Activated T-cell treated with anti-CD3 and anti-CD28 coated beads for 1 hour (primary cell): ENCODE measurements at regions not wholly inside any gene's neighbourhood (a gene's known extent, or its start where the extent isn't known, plus 50 kb on each side); places are given as distances from the start of the nearest gene placed in this dataset.
"Not testable (repeated sequence)": the region's sequence is repeated elsewhere in the genome, so short reads cannot be mapped to it uniquely, and the experiment has no call there.

Experiments used
- DNase-seq: peaks from one replicate; pipeline ENCODE4 v3.0.0-alpha.2; 2020; ENCODE audit warnings: low read depth

DNA sequence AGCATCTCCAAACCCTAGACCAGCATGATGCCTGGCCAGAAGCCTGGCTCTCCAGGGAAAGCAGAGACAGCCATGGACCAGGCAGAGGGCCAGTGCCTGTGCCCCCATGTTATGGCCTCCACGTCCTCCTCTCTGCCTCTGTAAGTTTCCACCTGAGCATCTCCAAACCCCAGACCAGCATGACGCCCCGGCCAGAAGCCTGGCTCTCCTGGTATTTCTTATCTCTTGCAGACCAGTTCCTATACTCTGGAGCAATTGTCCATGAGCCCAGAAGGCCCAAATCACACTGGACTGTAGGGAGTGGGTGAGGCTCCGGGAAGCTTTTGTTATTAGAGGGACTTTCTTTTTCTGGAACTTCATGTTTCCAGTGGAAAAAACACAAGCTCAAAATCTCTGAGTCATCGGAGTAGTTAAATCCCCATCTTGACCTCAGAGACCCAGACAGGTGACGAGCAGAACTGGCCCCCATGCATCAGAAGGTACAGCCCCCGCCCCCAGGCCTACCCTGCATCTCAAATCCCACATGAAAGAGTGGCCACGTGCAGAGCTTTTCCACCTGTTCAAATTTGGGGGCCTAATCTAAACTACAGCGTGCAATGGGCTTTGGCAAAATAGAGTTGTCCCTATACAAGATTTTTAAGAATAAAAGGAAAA, 110.2 kb upstream of the FOXQ1 start:
- no peak for DNase-seq

DNA sequence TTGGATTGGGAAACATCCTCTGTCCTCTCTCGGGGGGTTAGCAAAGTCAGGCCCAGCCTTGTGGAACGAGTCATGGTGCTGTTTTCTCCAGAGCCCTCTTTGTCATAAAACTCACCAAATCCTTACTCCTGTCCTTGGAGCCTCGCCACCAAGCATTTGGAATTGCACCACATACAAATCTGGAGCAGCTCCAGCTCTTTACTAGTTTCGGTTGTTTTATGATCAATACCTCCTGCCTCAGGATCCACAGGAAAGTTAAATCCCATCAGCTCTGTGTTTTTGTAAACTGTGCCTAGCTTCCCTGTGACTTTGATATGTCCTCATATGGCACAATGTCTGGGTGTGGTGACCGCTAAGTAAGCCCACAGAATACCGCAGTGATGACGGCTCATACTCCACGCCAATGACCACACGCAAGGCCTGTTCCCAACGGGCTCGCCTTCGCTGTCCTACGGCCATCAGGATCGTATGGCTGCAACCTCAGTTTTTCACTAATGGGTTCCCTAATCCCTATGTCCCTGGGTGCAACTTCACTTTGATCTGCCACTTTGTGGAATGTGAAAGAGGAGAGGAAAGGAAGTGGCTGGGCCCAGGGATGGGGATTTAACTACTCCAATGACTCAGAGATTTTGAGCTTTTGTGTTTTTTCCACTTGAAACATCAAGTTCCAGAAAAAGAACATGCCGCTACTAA, 111.3 kb upstream of the FOXQ1 start:
- no peak for DNase-seq

DNA sequence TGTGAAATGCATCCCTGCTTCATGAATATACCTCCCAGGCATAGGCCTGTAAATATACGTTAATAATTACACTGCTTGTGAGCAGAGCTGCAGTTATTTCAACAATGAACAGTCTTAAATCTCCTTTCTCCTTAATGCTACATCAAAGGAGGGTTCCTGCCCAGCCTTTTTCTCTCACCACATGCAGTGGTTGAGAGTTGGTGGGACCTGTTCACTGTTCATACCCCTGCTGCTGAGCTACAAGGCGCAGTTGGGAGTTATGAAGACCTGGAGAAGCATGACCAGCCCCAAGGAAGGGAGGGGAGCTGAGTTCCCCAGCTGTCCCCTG, 111.9 kb upstream of the FOXQ1 start:
- DNase-seq, result no peak

DNA sequence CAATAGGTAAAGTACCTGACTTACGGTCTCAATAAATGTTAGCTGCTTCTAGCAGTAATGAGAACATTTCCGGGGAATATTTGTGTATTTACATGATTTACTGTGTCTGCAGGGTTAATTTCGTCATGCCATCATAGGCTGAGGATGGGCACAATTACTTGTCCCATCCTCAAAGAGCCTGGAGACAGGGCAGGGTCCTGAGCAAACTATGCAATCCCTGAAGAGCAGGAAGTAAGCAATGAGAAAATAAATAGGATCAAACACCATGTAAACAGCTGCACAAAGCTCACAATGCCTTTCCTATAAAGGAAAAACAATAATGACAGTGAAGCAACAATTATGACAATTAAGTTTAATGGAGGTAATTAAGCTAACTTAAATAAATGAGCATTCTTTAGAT, 114.6 kb upstream of the FOXQ1 start:
- no peak for DNase-seq

DNA sequence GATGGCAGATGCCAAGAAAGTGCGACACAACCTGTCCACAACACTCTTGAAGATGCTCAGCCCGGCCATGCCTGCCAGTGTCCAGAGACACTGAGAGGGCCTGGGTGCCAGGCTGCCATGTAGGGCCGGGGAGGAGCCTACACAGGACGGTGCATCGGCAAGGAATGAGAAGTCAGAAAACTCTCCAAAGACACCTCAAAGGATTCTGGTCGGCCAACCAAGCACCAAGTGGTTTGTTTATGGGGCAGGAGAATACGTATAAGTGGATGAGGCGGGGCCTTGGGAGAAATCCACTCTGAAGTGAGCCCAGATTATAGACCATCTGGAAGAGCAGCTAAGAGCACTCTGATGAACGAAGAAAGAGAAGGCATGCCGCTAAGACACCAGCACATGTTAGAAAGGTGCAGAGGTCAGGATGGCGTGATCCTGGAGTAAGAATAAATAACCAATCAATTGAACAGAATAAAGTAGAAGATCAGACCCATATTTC, 120.7 kb upstream of the FOXQ1 start:
- DNase-seq, result no peak

DNA sequence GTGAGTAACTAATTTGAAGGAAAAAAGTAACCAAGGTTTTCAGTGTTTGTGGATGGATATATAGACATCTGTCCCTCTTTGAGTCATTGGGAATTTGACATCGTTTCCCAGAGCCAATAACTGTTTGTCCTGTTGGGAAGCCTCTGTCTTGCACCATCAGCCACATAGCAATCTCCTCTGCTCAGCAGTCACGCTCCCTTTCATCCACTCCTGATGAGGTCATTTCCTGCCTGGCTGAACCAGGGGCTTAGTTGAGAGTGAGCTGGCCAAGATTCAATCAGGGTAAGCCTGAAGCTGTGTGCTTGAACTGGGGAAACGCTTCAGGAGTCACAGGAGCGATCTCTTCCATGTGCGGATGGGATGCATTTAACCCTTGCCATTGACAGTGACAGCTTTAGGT, 121.5 kb upstream of the FOXQ1 start:
- DNase-seq, result no peak

DNA sequence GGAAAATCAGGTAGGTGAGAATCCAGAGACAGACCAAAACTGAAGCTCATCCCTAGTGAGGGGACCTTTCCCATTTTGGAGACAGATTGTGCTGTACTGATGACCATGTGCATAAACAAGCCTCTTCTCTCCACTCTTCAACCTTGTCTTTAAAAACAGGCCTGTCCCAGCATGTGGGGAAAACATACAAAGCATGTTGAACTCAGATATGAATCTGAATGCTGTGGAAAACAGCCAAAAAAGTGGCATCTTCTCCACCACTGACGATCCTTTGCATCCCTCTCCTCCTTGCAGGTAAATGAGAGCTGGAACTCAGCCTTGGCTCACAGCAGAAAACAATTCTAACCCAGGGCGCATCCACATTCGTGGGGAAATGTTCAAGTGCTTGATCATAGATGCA, 123.7 kb upstream of the FOXQ1 start:
- no peak for DNase-seq

DNA sequence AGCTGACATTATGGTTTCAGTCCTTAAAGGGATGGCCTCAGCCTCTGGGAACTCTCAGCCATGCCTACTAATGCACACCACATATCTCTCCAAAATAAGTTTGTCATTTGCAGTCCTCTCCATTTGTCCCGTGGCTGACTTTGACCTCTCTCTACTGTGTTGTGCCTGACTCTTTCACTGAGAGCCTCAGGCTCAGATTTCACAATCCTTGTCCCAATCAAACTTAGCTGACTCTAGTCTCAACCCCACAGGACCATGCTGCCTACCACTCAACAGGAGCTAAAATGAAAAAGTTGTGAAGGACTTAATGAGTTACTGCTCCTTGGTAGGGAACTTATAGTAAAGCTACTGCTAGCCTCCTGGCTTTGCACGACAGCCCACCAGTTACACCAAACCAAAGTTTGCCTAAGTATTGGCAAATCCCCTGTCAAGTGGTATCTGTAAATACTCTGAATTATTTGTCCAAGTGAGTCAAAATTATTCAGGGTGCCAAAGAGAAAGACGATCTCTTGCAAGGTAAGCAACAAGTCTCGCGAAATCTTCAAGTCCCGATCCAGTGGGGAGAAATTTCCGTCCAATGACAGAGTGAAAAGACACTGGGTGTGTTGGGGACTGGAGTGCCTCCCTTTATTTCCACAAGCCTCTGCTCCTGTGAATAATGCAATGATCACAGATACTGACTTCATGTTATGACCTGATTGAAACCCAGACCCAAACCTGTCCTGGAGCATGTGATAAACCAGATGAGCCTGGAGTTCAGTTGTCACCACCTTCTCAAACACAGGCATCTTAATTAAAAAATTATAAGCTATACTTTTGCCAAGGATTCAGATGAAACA, 124.4 kb upstream of the FOXQ1 start:
- no peak for DNase-seq

DNA sequence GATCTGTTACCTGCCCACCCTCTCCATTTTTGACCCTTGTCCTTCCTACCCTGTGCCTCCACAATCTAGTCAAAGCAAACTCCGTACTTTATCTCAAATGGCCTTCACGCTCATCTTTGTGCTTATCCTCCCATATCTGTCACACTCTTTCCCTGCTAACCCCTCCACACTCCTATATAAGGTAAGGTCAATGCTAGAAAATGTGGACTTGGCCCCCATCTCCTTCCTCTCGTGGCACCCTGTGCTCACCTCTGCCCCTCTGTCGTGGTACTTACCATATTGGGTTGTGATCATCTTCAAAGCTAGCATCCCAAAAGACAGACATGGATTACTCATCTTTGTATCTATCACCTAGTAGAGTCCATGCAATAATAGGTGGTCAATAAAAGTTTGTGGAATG, 127.6 kb upstream of the FOXQ1 start:
- no peak for DNase-seq

DNA sequence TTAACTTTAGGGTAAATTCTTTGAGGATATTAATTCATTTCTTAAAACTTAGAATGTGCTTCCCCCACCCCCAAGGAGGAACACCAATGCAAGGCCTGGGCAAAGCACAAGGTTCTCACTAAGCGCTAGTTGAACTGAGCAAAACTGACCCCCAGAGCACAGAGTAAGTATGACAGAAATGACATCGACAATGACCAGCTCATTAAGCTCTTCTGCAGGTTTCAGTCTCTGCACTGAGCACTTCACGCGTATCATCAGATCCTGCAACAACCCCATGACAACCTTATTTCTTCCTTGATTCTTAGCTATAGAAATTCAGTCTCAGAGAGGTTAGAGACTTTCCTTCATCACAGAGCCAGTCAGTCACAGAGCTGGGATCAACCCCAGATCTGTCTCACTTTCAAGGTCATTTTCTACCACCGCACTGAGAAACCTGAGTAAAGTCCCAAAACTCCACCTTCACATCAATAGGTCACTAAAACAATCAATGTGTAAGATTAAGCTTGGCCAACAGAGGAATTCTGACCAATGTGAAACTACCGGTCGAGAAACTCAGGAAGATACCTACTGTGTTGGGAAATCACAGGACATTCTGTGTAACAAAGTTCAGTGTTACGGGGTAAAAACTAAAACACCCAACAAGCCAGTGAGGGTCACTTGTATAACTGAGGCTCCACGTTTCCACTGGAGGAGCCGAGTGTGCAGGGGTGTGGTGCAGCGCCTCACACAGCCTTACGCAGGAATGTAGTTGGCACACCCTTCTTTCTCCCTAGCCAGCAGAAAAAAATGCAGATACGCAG, 129.0 kb upstream of the FOXQ1 start:
- DNase-seq, result no peak

DNA sequence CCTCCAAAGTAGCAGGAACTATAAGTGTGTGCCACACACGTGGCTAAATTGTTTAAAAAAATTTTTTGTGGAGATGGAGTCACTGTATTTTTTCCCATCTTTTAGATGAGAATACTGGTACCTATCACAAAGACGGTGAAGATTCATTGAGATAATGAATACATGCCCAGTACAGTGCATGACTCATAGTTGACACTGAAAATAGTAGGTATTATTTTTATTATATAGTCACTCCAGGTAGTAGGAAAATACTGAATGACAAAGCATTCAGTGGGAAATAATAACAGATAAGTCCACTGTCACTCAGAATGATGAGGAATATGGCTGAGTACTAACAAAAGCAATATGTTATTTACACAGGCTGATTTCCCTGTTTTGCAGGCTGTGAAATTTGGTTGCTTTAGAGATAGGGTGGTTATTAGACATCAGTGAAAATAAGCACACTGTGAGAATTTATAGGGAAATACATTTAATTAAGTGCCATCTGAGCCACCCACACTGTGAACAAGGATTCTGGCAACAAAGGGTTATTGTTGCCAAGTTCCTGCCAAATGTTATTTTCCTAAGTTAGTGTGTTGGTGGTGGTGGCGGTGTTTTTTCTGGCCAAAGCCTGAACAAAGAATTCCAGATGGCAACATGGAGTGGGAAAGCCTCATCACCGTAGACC, 129.8 kb upstream of the FOXQ1 start:
- no peak for DNase-seq

DNA sequence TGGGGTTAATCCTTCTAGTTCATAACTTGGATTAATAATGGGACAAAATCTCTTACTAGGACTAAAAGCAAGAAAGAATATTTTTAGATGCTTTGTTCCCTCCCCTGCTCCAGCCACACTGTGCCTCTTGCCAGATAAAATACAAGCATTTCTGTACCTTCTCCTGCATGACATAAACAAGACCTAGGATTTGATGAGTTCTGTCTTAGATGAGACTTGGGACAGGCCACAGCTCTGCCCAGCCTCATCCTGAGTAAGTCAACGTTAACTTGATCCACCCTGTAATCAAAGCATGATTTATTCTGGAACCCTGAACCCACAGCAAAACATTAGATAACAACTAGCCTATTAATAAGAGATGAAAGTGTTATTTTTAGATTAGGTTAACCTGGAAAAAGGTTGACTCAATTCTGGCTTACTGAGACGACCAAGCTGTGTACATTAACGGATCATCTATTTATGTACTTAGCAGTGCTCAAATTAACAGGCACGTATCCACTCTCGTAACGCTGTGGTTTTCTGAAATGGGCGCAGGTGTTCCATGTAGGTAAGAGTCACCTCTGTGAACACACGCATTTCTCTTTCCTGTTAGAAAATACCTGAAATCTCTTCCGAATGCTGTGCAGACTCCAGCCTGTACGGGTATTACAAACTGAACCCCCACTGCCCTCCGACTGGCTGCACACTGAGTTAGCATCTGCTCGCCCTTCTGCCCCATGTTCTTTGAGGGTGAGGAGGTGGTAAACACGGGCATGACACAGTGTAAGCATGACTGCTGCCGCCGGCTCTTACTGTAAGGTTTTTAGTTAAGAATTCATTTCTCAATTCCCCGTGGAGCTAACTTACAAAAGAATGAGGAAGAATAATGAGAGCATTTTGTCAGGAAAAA, 132.1 kb upstream of the FOXQ1 start:
- no peak for DNase-seq

DNA sequence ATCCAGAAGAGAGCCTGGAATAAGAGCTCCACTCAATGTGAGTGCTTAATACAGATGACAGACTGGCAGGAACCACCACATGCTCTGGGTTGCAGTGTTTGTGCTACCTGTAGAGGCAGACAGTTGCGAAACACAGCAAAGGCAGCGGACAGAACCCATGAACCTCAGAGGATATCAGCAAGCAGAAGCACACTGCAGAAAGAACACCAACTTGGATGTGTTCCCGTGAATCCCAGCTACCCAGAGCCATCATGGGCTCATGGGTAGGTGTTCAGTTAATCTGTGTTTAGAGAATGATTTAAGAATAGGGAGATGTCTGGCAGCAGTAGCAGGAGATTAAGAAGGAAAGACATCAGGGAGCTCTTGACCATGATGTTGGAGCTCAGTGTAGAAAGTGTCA, 133.3 kb upstream of the FOXQ1 start:
- no peak for DNase-seq

DNA sequence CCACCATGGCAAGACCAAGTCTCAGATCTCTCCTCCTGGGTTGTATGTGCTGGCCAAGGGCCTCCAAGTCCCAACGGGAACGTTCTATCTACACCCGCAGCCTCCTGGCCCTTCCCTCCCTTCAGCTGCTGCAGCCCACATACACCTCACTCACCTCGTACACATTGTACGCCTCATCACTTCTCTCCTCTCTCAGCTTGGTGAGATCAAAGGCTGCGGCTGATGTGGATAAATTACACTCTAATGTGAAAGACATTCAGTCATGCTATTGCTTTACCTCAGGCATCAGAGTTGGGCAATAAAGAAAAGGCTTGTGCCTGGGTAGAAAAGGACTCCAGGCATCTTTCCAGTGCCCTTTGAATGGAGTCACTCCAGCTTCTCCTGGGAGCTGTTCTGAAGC, 135.3 kb upstream of the FOXQ1 start:
- DNase-seq, result no peak

DNA sequence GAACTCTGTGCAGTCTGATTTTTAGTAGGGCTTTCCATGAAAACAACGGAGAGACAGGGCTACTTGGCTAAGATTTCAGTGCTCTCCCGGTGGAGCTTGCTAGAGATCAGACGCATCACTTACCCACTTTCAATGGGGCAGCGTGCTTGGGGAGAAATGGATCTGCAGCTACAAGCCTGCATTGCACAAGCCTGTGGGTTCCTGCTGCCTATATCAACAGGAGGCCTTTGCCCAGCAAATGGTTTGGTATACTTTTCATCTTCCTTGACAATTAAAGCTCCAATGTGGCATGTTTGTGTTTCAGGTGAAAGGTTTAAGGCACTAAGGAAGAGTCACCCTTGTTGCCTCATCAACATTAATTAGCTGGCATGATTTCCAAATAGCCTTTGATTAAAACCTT, 136.0 kb upstream of the FOXQ1 start:
- DNase-seq, result no peak

DNA sequence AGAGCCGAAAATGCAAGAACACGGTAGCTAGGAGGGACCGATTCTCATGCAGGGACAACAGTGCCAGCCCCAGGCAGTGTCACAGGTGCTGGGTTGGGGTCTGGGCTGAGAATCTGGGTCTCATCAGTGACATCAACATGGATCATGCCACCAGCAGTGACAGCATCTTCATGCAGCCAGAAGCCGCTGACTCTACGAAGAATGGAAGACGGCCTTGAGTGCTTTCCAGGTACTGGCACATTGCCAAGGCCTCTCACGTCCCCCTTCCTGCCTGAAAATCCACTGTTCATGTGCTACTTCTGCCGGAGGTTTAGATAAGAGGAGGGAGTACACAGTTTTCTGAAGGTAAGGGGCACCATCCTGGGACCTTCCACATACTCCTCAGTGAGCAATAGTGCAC, 141.1 kb upstream of the FOXQ1 start:
- no peak for DNase-seq

DNA sequence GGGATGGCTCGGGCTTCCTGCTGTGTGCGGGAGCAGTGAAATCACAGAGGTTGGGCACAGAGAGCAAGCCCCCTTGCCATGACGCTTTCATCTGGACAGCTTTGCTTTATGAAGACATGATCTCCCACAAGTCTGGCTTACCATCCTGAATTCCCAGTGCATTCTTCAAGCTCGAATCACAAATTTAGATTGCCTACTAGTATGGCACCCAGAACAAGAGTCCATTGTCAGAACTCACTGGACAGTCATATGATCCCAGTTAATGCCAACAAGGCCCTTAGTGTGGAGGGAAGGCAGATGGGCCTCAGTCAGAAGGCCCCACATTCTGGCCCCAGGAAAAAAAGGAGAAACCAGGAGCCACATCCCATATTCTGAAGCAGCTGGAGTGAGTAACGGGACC, 147.3 kb upstream of the FOXQ1 start:
- no peak for DNase-seq

DNA sequence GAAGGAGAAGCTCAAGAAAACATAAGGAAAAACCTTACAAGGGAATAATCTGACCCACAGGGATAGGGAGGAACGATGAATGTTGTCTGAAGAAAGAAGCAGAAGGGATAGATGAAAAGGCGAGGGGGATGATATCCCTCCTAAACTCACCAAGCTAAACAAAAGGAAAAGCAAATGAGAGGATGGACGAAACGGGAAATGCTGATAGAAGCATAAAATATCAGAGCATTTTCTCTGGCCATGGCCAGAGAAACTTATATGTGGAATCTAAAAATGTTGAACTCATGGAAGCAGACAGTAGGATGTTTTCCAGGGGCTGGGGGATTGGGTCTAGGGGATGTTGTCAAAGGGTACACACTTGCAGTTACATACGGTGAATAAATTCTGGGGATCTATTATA, 148.4 kb upstream of the FOXQ1 start:
- DNase-seq, result no peak

DNA sequence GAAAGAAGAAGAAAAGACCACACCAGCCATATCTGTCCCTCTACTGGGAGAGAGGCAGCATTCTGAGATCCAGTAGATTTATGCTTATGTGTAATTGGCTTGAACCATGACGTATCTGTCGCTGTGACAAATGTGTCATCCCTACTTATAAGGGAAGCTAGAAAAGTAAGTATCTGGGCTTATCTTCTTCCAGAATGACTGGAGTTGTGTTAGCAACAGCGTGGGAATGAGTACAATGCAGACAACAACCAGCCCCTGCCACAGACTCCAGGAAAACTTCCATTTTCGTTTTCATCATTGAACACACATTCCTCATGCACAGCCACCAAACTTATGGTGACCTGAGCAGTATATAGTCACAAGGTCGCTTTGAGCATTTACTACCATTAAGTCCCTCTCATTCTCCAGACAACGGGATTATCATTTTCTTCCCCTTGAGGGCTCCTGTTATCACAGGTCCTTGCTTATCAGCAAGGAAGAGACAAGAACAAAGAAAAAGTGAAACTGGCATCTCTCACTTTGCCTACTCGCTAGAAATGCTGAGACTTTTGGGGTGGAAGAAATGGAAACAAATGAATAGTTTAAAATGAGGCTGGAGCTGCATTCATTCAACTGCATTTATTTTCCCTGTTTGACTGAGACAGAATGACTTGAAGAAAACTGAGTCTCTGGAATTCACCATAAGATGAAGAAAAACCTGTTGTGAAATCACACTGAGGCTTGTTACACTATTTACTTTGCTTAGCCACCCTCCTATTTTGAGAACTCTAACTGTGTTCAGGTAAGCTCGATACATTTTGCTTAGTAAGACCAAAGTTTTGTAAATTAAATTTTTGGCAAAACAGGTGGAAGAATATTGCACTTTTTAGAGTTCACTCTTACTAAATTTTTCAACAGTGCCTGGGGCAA, 149.3 kb upstream of the FOXQ1 start:
- no peak for DNase-seq

DNA sequence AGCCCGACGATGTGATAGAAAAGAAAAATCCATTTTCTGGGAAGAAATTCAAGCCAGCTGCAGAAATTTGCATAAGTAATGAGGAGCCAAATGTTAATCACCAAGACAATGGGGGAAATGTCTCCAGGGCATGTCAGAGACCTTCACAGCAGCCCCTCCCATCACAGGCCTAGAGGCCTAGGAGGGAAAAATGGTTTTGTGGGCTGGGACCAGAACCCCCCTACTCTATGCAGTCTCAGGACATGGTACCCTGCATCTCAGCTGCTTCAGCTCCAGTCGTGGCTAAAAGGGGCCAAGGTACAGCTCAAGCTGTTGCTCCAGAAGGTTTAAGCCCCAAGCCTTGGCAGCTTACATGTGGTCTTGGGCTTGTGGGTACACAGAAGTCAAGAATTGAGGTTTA, 155.5 kb upstream of the FOXQ1 start:
- DNase-seq, result not testable (repeated sequence)
